HepG2 (cell line): ENCODE measurements at regions not wholly inside any gene's neighbourhood (a gene's known extent, or its start where the extent isn't known, plus 50 kb on each side); places are given as distances from the start of the nearest gene placed in this dataset.

ENCODE experiments used
- BCL6 ChIP-seq: IDR thresholded peaks from 2 replicates; pipeline ENCODE4 v1.6.1; 2016; ENCODE audit warnings: missing genetic modification reagents, missing compliant biosample characterization
- CEBPB ChIP-seq: IDR thresholded peaks from 2 replicates; pipeline ENCODE4 v1.6.1; 2011; ENCODE audit warnings: low read depth, low read length, improper control_type of control experiment, borderline replicate concordance
- JUNB ChIP-seq: sonication (generic); formaldehyde crosslinking; IDR thresholded peaks from 2 replicates; pipeline ENCODE4 v1.8.0; 2022; ENCODE audit warnings: missing genetic modification reagents, mild to moderate bottlenecking, borderline replicate concordance
- MAFK ChIP-seq, 2 experiments: IDR thresholded peaks in 1 of 2; conservative IDR thresholded peaks in 1 of 2; 2 replicates each; pipeline ENCODE4 v1.6.1; 2011; ENCODE audit warnings: improper control_type of control experiment in 2 of 2, low read length in 2 of 2
- POLR2A ChIP-seq, 2 experiments: IDR thresholded peaks; 2 replicates each; pipeline ENCODE4 v1.6.1; 2011; ENCODE audit warnings: low read depth in 2 of 2, low read length in 2 of 2, mild to moderate bottlenecking in 1 of 2, moderate library complexity in 1 of 2; ENCODE audit not compliant: insufficient read depth in 1 of 2
- RFX1 ChIP-seq: fragments of 450-650 bp; IDR thresholded peaks from 2 replicates; pipeline ENCODE4 v1.6.1; 2017
- TBX3 ChIP-seq: fragments of 450-650 bp; IDR thresholded peaks from 2 replicates; pipeline ENCODE4 v1.6.1; 2017; ENCODE audit warnings: antibody characterized with exemption, mild to moderate bottlenecking, inconsistent platforms, borderline replicate concordance
- U2AF2 ChIP-seq: fragments of 200-400 bp; formaldehyde crosslinking; IDR thresholded peaks from 2 replicates; pipeline ENCODE4 v1.6.1; 2017; ENCODE audit warnings: low read depth, mild to moderate bottlenecking, low read length
- ZNF878 ChIP-seq: sonication (generic); formaldehyde crosslinking; IDR thresholded peaks from 2 replicates; pipeline ENCODE4 v1.8.1; 2023; ENCODE audit warnings: mild to moderate bottlenecking, missing genetic modification reagents, moderate library complexity
- TF ChIP-seq, protein P1 (sequence below): sonication (generic); formaldehyde crosslinking; conservative IDR thresholded peaks from 2 replicates; pipeline ENCODE4 v1.4.0; 2020; ENCODE audit warnings: missing genetic modification reagents
- TF ChIP-seq, protein P2 (sequence below): sonication (generic); formaldehyde crosslinking; IDR thresholded peaks from 2 replicates; pipeline ENCODE4 v1.4.0; 2020; ENCODE audit warnings: missing genetic modification reagents
- TF ChIP-seq, protein P3 (sequence below): conservative IDR thresholded peaks from 2 replicates; pipeline ENCODE4 v1.6.1; 2018; ENCODE audit warnings: missing genetic modification reagents

DNA sequence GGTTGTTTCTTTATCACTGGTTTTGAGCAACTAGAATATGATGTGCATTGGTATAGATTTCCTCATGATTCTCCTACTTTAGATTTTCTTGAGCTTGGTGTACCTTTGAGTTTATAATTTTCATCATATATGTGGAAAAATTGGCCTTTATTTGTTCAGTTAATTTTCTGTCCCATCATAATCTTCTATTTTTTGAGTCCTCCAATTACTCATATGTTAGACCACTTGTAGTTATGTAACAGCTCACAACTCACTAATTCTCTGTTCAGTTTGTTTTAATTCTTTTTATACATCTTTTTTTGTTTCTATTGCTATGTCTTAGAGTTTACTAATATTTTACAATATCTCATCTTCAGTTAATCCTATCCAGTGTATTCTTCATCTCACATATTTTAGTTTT, 81.3 kb upstream of the LAMA2 start:
- TF ChIP-seq, protein P1, sequence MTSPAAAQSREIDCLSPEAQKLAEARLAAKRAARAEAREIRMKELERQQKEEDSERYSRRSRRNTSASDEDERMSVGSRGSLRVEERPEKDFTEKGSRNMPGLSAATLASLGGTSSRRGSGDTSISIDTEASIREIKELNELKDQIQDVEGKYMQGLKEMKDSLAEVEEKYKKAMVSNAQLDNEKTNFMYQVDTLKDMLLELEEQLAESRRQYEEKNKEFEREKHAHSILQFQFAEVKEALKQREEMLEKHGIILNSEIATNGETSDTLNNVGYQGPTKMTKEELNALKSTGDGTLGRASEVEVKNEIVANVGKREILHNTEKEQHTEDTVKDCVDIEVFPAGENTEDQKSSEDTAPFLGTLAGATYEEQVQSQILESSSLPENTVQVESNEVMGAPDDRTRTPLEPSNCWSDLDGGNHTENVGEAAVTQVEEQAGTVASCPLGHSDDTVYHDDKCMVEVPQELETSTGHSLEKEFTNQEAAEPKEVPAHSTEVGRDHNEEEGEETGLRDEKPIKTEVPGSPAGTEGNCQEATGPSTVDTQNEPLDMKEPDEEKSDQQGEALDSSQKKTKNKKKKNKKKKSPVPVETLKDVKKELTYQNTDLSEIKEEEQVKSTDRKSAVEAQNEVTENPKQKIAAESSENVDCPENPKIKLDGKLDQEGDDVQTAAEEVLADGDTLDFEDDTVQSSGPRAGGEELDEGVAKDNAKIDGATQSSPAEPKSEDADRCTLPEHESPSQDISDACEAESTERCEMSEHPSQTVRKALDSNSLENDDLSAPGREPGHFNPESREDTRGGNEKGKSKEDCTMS (CRISPR knock-in tag) = no peak
- TF ChIP-seq RFX1 = no peak
- TF ChIP-seq ZNF878 (CRISPR knock-in tag) = no peak
- no peak for TF ChIP-seq JUNB (CRISPR knock-in tag)
- no peak for TF ChIP-seq U2AF2
- TF ChIP-seq POLR2A (IDR thresholded peaks at IDR 0.05; ENCODE audit: insufficient read depth in 1 of 2, low read depth in 2 of 2, low read length in 2 of 2) = no peak
- TF ChIP-seq TBX3 = no peak
- TF ChIP-seq CEBPB = no peak
- TF ChIP-seq, protein P2, sequence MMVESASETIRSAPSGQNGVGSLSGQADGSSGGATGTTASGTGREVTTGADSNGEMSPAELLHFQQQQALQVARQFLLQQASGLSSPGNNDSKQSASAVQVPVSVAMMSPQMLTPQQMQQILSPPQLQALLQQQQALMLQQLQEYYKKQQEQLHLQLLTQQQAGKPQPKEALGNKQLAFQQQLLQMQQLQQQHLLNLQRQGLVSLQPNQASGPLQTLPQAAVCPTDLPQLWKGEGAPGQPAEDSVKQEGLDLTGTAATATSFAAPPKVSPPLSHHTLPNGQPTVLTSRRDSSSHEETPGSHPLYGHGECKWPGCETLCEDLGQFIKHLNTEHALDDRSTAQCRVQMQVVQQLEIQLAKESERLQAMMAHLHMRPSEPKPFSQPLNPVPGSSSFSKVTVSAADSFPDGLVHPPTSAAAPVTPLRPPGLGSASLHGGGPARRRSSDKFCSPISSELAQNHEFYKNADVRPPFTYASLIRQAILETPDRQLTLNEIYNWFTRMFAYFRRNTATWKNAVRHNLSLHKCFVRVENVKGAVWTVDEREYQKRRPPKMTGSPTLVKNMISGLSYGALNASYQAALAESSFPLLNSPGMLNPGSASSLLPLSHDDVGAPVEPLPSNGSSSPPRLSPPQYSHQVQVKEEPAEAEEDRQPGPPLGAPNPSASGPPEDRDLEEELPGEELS = no peak
- TF ChIP-seq, protein P3, sequence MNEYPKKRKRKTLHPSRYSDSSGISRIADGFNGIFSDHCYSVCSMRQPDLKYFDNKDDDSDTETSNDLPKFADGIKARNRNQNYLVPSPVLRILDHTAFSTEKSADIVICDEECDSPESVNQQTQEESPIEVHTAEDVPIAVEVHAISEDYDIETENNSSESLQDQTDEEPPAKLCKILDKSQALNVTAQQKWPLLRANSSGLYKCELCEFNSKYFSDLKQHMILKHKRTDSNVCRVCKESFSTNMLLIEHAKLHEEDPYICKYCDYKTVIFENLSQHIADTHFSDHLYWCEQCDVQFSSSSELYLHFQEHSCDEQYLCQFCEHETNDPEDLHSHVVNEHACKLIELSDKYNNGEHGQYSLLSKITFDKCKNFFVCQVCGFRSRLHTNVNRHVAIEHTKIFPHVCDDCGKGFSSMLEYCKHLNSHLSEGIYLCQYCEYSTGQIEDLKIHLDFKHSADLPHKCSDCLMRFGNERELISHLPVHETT (CRISPR knock-in tag) = no peak
- no peak for TF ChIP-seq BCL6 (CRISPR knock-in tag)
- no peak for TF ChIP-seq MAFK (conservative IDR thresholded peaks at IDR 0.05 in 1 of 2, IDR thresholded peaks at IDR 0.05 in 1 of 2; ENCODE audit: low read length in 2 of 2)
